Body of pancreas (tissue), 4 donors: ENCODE measurements at regions not wholly inside any gene's neighbourhood (a gene's known extent, or its start where the extent isn't known, plus 50 kb on each side); places are given as distances from the start of the nearest gene placed in this dataset.

Source experiments
- ATAC-seq: fragments of 150-250 bp; one replicate; pipeline ENCODE4 v1.9.1; 2016
- DNase-seq, 4 donors: peaks; one replicate each; pipeline ENCODE4 v3.0.0-alpha.2; 2019
- H3K27ac ChIP-seq, 4 donors: fragments of 200-600 bp; sonication (generic); 1 replicate in 3 of 4; 2 replicates in 1 of 4; pipeline versions ENCODE4 v1.5.1 to v1.6.1; 2016 to 2019; ENCODE audit warnings: mild to moderate bottlenecking in 1 of 4, mixed read lengths in 1 of 4, moderate library complexity in 1 of 4
- H3K27me3 ChIP-seq, 2 donors: fragments of 200-600 bp; sonication (generic); one replicate each; pipeline ENCODE4 v1.6.0; 2016; ENCODE audit warnings: mild to moderate bottlenecking in 1 of 2
- H3K36me3 ChIP-seq, 2 donors: fragments of 200-600 bp; sonication (generic); replicated peaks in 1 of 2; 2 replicates each; pipeline ENCODE4 v1.5.1; 2016; ENCODE audit warnings: low read depth in 2 of 2; ENCODE audit not compliant: insufficient read depth in 1 of 2
- H3K4me1 ChIP-seq: fragments of 200-600 bp; sonication (generic); one replicate; pipeline ENCODE4 v1.6.0; 2016
- H3K4me3 ChIP-seq, 2 donors: fragments of 200-600 bp; sonication (generic); 1 replicate in 1 of 2; 2 replicates in 1 of 2; pipeline ENCODE4 v1.5.1; 2016 to 2019
- H3K9me3 ChIP-seq, 3 donors: fragments of 200-600 bp; sonication (generic); 1 replicate in 2 of 3; 2 replicates in 1 of 3; pipeline ENCODE4 v1.5.1; 2016
- POLR2A ChIP-seq, 3 donors: fragments of 450-650 bp; IDR thresholded peaks; one replicate each; pipeline ENCODE4 v1.6.1; 2016; ENCODE audit warnings: antibody characterized with exemption in 3 of 3, mild to moderate bottlenecking in 2 of 3
- WGBS, 2 donors: methylation state at CpG; one replicate each; pipeline ENCODE4 v1.1.5; 2017; 5-methylcytosine and 5-hydroxymethylcytosine counted together
- intact Hi-C: fragments of 100-400 bp; cut with DNase I; formaldehyde crosslinking; loops from one replicate; pipeline ENCODE4 v1.15.1; 2023
- TF ChIP-seq, protein P1 (sequence below), 7 experiments: fragments of 450-650 bp in 4 of 7; fragments of 200-600 bp in 3 of 7; sonication (generic) in 3 of 7; IDR thresholded peaks; one replicate each; pipeline ENCODE4 v1.5.1; 2016 to 2019; ENCODE audit warnings: antibody characterized with exemption in 7 of 7

DNA sequence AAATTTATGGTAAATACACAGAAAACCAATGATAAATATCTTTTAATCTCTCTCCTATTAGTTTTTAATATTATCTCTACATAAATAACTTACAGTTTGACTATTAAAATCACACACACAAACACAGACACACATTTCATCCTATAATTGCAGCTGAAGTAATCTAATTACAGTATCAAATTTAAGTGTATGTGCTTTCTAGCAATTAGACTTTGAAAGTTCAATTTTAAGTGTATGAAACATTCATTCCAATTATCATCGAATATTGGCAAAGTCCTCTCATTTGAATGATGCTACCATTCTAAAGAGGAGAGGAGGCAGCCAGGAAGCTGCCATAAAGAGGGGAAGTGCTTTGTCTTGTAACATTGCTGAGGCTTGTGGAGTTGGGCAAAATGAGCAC lies 221.2 kb upstream of the PABPC4L start:
- no peaks in the 10 kb centered on the region for H3K27me3 ChIP-seq
- TF ChIP-seq, protein P1, sequence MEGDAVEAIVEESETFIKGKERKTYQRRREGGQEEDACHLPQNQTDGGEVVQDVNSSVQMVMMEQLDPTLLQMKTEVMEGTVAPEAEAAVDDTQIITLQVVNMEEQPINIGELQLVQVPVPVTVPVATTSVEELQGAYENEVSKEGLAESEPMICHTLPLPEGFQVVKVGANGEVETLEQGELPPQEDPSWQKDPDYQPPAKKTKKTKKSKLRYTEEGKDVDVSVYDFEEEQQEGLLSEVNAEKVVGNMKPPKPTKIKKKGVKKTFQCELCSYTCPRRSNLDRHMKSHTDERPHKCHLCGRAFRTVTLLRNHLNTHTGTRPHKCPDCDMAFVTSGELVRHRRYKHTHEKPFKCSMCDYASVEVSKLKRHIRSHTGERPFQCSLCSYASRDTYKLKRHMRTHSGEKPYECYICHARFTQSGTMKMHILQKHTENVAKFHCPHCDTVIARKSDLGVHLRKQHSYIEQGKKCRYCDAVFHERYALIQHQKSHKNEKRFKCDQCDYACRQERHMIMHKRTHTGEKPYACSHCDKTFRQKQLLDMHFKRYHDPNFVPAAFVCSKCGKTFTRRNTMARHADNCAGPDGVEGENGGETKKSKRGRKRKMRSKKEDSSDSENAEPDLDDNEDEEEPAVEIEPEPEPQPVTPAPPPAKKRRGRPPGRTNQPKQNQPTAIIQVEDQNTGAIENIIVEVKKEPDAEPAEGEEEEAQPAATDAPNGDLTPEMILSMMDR (IDR thresholded peaks at IDR 0.05) = no peak
- TF ChIP-seq POLR2A (IDR thresholded peaks at IDR 0.05) = no peak
- ATAC-seq = no peak
- WGBS, 2 donors = 48 to 54% methylated on average over 1 of the region's 1 CpG
- no peak for DNase-seq
- H3K4me1 ChIP-seq = no peaks in the 10 kb centered on the region
- H3K4me3 ChIP-seq = no peak overlapping the region
- no peaks in the 10 kb centered on the region for H3K9me3 ChIP-seq
- intact Hi-C loops = no loop called here
- no peaks in the 10 kb centered on the region for H3K36me3 ChIP-seq
- H3K27ac ChIP-seq = no peak overlapping the region

DNA sequence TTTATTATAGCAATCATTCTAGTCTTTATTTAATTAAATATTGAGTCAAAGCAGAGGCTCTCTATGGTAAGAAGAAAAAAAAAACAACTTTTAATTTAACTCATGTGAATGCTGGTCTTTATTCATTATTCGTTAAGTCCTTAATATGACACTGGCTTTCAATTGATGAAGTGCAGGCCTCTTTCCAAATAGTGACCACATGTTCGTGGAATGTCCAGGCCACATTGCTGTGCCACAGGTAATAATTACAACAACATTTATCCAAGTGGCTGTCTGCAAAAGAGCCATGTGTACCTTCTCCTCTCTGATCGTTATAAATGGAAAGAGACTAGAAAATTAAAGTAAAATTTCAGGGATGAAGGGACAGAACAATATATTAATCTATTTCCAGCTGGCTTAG lies 220.1 kb upstream of the PABPC4L start:
- no peak for TF ChIP-seq POLR2A (IDR thresholded peaks at IDR 0.05)
- TF ChIP-seq, protein P1 (IDR thresholded peaks at IDR 0.05) = no peak
- intact Hi-C loops = no loop called here
- no peak overlapping the region for H3K4me3 ChIP-seq
- H3K9me3 ChIP-seq = no peaks in the 10 kb centered on the region
- WGBS, 2 donors = 43% methylated on average over 3 of the region's 3 CpGs
- no peaks in the 10 kb centered on the region for H3K4me1 ChIP-seq
- H3K36me3 ChIP-seq = no peaks in the 10 kb centered on the region
- DNase-seq (no peak), ATAC-seq (no peak)
- no peak overlapping the region for H3K27ac ChIP-seq
- H3K27me3 ChIP-seq = no peaks in the 10 kb centered on the region

DNA sequence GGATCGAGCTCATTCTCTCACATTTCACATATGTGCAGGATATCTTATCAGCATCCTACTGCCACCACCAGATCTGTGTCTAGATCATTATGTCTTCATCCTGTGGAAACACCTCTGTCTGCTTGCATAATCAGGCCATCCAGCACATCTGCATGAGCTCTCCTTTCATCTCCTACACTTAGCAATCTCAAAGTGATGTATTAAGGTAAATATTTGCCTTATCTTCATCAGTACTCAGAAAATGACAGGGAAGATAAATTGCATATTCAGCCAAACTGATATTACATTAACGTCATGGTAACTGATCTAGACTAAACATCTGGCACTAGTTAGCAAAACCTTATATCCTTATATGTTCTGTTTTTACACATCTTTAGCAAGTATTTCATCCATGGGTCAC lies 207.3 kb upstream of the PABPC4L start:
- Histone ChIP-seq H3K9me3 (no peaks in the 10 kb centered on the region), H3K27me3 (no peaks in the 10 kb centered on the region), H3K4me1 (no peaks in the 10 kb centered on the region), H3K36me3 (no peaks in the 10 kb centered on the region), H3K27ac (no peak overlapping the region), H3K4me3 (no peak overlapping the region)
- ATAC-seq (no peak), DNase-seq (no peak)
- intact Hi-C loops = no loop called here
- TF ChIP-seq, protein P1 (IDR thresholded peaks at IDR 0.05) = no peak
- no peak for TF ChIP-seq POLR2A (IDR thresholded peaks at IDR 0.05)
- 30 to 41% methylated on average over 2 of the region's 2 CpGs for WGBS, 2 donors

DNA sequence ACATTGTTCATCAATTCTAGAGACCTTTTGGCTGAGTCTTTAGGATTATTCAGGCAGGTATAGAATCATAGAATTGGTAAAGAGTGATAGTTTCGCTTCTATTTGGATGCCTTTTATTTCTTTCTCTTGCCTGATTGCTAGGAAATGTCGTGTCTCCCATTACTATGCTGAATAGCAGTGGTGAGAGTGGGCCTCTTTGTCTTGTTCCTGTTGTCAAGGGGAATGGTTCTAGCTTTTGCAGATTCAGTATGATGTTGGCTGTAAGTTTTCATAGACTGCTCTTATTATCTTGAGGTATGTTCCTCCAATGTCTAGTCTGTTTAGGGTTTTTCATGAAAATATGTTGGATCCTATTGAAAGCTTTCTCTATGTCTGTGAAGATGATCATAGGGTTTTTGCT lies 200.2 kb upstream of the PABPC4L start:
- H3K4me1 ChIP-seq = no peaks in the 10 kb centered on the region
- no peaks in the 10 kb centered on the region for H3K9me3 ChIP-seq
- no peak overlapping the region for H3K4me3 ChIP-seq
- TF ChIP-seq, protein P1 (IDR thresholded peaks at IDR 0.05) = no peak
- no peak for TF ChIP-seq POLR2A (IDR thresholded peaks at IDR 0.05)
- H3K36me3 ChIP-seq = no peaks in the 10 kb centered on the region
- no peak for DNase-seq
- 56 to 69% methylated on average over 2 of the region's 2 CpGs for WGBS, 2 donors
- intact Hi-C loops = no loop called here
- no peaks in the 10 kb centered on the region for H3K27me3 ChIP-seq
- ATAC-seq = no peak
- no peak overlapping the region for H3K27ac ChIP-seq

DNA sequence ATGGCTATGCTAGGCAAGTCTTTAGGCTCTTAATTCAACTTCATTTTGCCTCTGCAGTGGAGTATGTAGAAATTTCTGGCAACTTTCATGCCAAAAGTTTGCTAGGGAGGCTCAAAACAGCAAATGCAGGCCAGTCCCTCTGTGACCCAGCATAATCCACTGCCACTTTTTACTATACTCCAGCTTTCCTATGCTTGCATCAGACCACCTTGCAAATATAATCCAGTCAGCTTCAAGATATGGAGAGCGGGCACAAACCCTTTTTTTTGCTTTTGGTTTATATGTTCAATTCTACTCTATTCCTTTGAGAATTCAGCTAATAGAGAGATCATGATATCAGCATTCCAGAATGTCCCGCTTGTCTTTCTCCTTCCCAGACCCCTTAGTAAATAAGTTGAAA lies 192.0 kb upstream of the PABPC4L start:
- Histone ChIP-seq H3K27ac (no peak overlapping the region), H3K36me3 (no peaks in the 10 kb centered on the region), H3K4me1 (no peaks in the 10 kb centered on the region), H3K9me3 (no peaks in the 10 kb centered on the region), H3K27me3 (no peaks in the 10 kb centered on the region), H3K4me3 (no peak overlapping the region)
- TF ChIP-seq, protein P1 (IDR thresholded peaks at IDR 0.05) = no peak
- TF ChIP-seq POLR2A (IDR thresholded peaks at IDR 0.05) = no peak
- intact Hi-C loops = no loop called here
- WGBS, 2 donors = 71 to 79% methylated on average over 2 of the region's 2 CpGs
- DNase-seq (no peak), ATAC-seq (no peak)
